ENCODE measurements at regions not wholly inside any gene's neighbourhood (a gene's known extent, or its start where the extent isn't known, plus 50 kb on each side); places are given as distances from the start of the nearest gene placed in this dataset.

- DNase-seq (ENCODE audit: low spot score) = no peak
Measured at GRCh38 chr19:28936001-28936400, 276.9 kb downstream of the UQCRFS1 start.

GRCh38 chr19:28934631-28935030, 278.3 kb downstream of the UQCRFS1 start:
- DNase-seq (ENCODE audit: low spot score) = no peak

- no peak for DNase-seq (ENCODE audit: low spot score)
Measured at GRCh38 chr19:28933039-28933438, 279.9 kb downstream of the UQCRFS1 start.

GRCh38 chr19:28932446-28932845, 280.5 kb downstream of the UQCRFS1 start:
- no peak for DNase-seq (ENCODE audit: low spot score)

- DNase-seq (ENCODE audit: low spot score) = no peak
Measured at GRCh38 chr19:28929006-28929405, 283.9 kb downstream of the UQCRFS1 start.

GRCh38 chr19:28927456-28927855, 285.5 kb downstream of the UQCRFS1 start:
- DNase-seq (ENCODE audit: low spot score) = no peak

GRCh38 chr19:28920269-28921066, 292.5 kb downstream of the UQCRFS1 start:
- no peak for DNase-seq (ENCODE audit: low spot score)

GRCh38 chr19:28917621-28918020, 295.3 kb downstream of the UQCRFS1 start:
- no peak for DNase-seq (ENCODE audit: low spot score)

GRCh38 chr19:28915737-28916460, 297.1 kb downstream of the UQCRFS1 start:
- no peak for DNase-seq (ENCODE audit: low spot score)

GRCh38 chr19:28915202-28915601, 297.7 kb downstream of the UQCRFS1 start:
- no peak for DNase-seq (ENCODE audit: low spot score)

GRCh38 chr19:28914173-28914572, 298.8 kb downstream of the UQCRFS1 start:
- DNase-seq (ENCODE audit: low spot score) = no peak

- no peak for DNase-seq (ENCODE audit: low spot score)
Measured at GRCh38 chr19:28913626-28914025, 299.3 kb downstream of the UQCRFS1 start.

- no peak for DNase-seq (ENCODE audit: low spot score)
Measured at GRCh38 chr19:28908941-28909340, 304.0 kb downstream of the UQCRFS1 start.

GRCh38 chr19:28907534-28907933, 305.4 kb downstream of the UQCRFS1 start:
- DNase-seq (ENCODE audit: low spot score) = no peak

- no peak for DNase-seq (ENCODE audit: low spot score)
Measured at GRCh38 chr19:28905996-28906395, 307.0 kb downstream of the UQCRFS1 start.

- DNase-seq (ENCODE audit: low spot score) = no peak
Measured at GRCh38 chr19:28899703-28900102, 313.2 kb downstream of the UQCRFS1 start.

GRCh38 chr19:28898249-28898648, 314.7 kb downstream of the UQCRFS1 start:
- no peak for DNase-seq (ENCODE audit: low spot score)

- DNase-seq (ENCODE audit: low spot score) = no peak
Measured at GRCh38 chr19:28889941-28890670, 322.8 kb downstream of the UQCRFS1 start.

GRCh38 chr19:28887920-28888618, 324.9 kb downstream of the UQCRFS1 start:
- DNase-seq (ENCODE audit: low spot score) = no peak

- no peak for DNase-seq (ENCODE audit: low spot score)
Measured at GRCh38 chr19:28886708-28887107, 326.2 kb downstream of the UQCRFS1 start.

GRCh38 chr19:28885965-28886364, 327.0 kb downstream of the UQCRFS1 start:
- DNase-seq (ENCODE audit: low spot score) = no peak

- DNase-seq (ENCODE audit: low spot score) = no peak
Measured at GRCh38 chr19:28884786-28885476, 328.0 kb downstream of the UQCRFS1 start.

All from hematopoietic multipotent progenitor cell treated with erythropoietin and hydrocortisone succinate and interleukin-3 and kit ligand, for 17 days (in vitro differentiated cells).